Brain pericyte (primary cell): ENCODE measurements at regions not wholly inside any gene's neighbourhood (a gene's known extent, or its start where the extent isn't known, plus 50 kb on each side); places are given as distances from the start of the nearest gene placed in this dataset.
"Not testable (repeated sequence)": the region's sequence is repeated elsewhere in the genome, so short reads cannot be mapped to it uniquely, and the experiment has no call there.

ENCODE experiments used
- DNase-seq: peaks from one replicate; pipeline ENCODE4 v3.0.0-alpha.2; 2012; ENCODE audit warnings: low read depth, low spot score

GRCh38 chr2:142650601-142651000, 226.9 kb upstream of the KYNU start:
- no peak for DNase-seq

GRCh38 chr2:142649581-142649980, 227.9 kb upstream of the KYNU start:
- DNase-seq: no peak

- peak; percentile 63 for DNase-seq
These were observed 234.8 kb upstream of the KYNU start for GRCh38 chr2:142642650-142643049.

GRCh38 chr2:142629193-142629592, 248.3 kb upstream of the KYNU start:
- no peak for DNase-seq

- no peak for DNase-seq
These were observed 256.2 kb upstream of the KYNU start for GRCh38 chr2:142621287-142621686.

GRCh38 chr2:142617461-142617860, 260.0 kb upstream of the KYNU start:
- DNase-seq: no peak

GRCh38 chr2:142615876-142616275, 261.6 kb upstream of the KYNU start:
- DNase-seq: no peak

GRCh38 chr2:142613193-142613592, 264.3 kb upstream of the KYNU start:
- DNase-seq: not testable (repeated sequence)

GRCh38 chr2:142605421-142605820, 272.0 kb upstream of the KYNU start:
- no peak for DNase-seq

GRCh38 chr2:142603759-142604158, 273.7 kb upstream of the KYNU start:
- no peak for DNase-seq

GRCh38 chr2:142602418-142602989, 275.0 kb upstream of the KYNU start:
- no peak for DNase-seq

- no peak for DNase-seq
These were observed 275.7 kb upstream of the KYNU start for GRCh38 chr2:142601794-142602193.

GRCh38 chr2:142599504-142599903, 278.0 kb upstream of the KYNU start:
- DNase-seq: no peak

GRCh38 chr2:142598846-142599245, 278.6 kb upstream of the KYNU start:
- DNase-seq: no peak

GRCh38 chr2:142596334-142597088, 281.0 kb upstream of the KYNU start:
- peak; percentile 22 for DNase-seq

GRCh38 chr2:142594935-142595334, 282.5 kb upstream of the KYNU start:
- DNase-seq: no peak

GRCh38 chr2:142592171-142592570, 285.3 kb upstream of the KYNU start:
- DNase-seq: no peak

GRCh38 chr2:142591420-142591819, 286.0 kb upstream of the KYNU start:
- DNase-seq: no peak

- DNase-seq: no peak
These were observed 289.2 kb upstream of the KYNU start for GRCh38 chr2:142588269-142588668.

GRCh38 chr2:142586693-142587580, 290.5 kb upstream of the KYNU start:
- DNase-seq: no peak

- DNase-seq: no peak
These were observed 291.7 kb upstream of the KYNU start for GRCh38 chr2:142585785-142586184.

- DNase-seq: no peak
These were observed 295.1 kb upstream of the KYNU start for GRCh38 chr2:142582317-142582716.

GRCh38 chr2:142581491-142581890, 296.0 kb upstream of the KYNU start:
- DNase-seq: no peak
